DMS153 (cell line): ENCODE measurements at regions not wholly inside any gene's neighbourhood (a gene's known extent, or its start where the extent isn't known, plus 50 kb on each side); places are given as distances from the start of the nearest gene placed in this dataset.
A peak's percentile ranks its signal among the peaks of the same experiment; 100 is the strongest.
"Not testable (repeated sequence)": the region's sequence is repeated elsewhere in the genome, so short reads cannot be mapped to it uniquely, and the experiment has no call there.

ENCODE experiments used
- DNase-seq: peaks from one replicate; lab custom pipeline; 2025; lab: John Stamatoyannopoulos, UW

GRCh38 chr1:82829527-82829926, 1028.8 kb downstream of the ADGRL2 start:
- no peak for DNase-seq

- no peak for DNase-seq
These were observed 1023.1 kb downstream of the ADGRL2 start for GRCh38 chr1:82823876-82824275.

- no peak for DNase-seq
These were observed 1020.1 kb downstream of the ADGRL2 start for GRCh38 chr1:82820816-82821215.

GRCh38 chr1:82819234-82819633, 1018.5 kb downstream of the ADGRL2 start:
- no peak for DNase-seq

GRCh38 chr1:82818586-82818985, 1017.9 kb downstream of the ADGRL2 start:
- peak; percentile 56 for DNase-seq

- no peak for DNase-seq
These were observed 1012.7 kb downstream of the ADGRL2 start for GRCh38 chr1:82813386-82813785.

GRCh38 chr1:82810601-82811000, 1009.9 kb downstream of the ADGRL2 start:
- no peak for DNase-seq

GRCh38 chr1:82807563-82807962, 1006.8 kb downstream of the ADGRL2 start:
- DNase-seq, result no peak

- no peak for DNase-seq
These were observed 1005.4 kb downstream of the ADGRL2 start for GRCh38 chr1:82806133-82806532.

- DNase-seq, result no peak
These were observed 1000.4 kb downstream of the ADGRL2 start for GRCh38 chr1:82801176-82801575.

- DNase-seq, result no peak
These were observed 1000.0 kb downstream of the ADGRL2 start for GRCh38 chr1:82800721-82801120.

- no peak for DNase-seq
These were observed 998.5 kb downstream of the ADGRL2 start for GRCh38 chr1:82799261-82799660.

- DNase-seq, result no peak
These were observed 994.9 kb downstream of the ADGRL2 start for GRCh38 chr1:82795508-82796149.

GRCh38 chr1:82792151-82792550, 991.4 kb downstream of the ADGRL2 start:
- DNase-seq, result no peak

GRCh38 chr1:82790556-82790955, 989.8 kb downstream of the ADGRL2 start:
- DNase-seq, result no peak

- DNase-seq, result no peak
These were observed 987.9 kb downstream of the ADGRL2 start for GRCh38 chr1:82788660-82789059.

- no peak for DNase-seq
These were observed 987.3 kb downstream of the ADGRL2 start for GRCh38 chr1:82788038-82788437.

GRCh38 chr1:82786883-82787282, 986.1 kb downstream of the ADGRL2 start:
- DNase-seq, result no peak

GRCh38 chr1:82785268-82785790, 984.6 kb downstream of the ADGRL2 start:
- DNase-seq, result no peak

- no peak for DNase-seq
These were observed 982.3 kb downstream of the ADGRL2 start for GRCh38 chr1:82783044-82783443.

- DNase-seq, result no peak
These were observed 981.9 kb downstream of the ADGRL2 start for GRCh38 chr1:82782599-82782998.

- no peak for DNase-seq
These were observed 977.9 kb downstream of the ADGRL2 start for GRCh38 chr1:82778612-82779011.

- DNase-seq, result no peak
These were observed 976.5 kb downstream of the ADGRL2 start for GRCh38 chr1:82777240-82777639.

- not testable (repeated sequence) for DNase-seq
These were observed 976.0 kb downstream of the ADGRL2 start for GRCh38 chr1:82776730-82777129.
